ENCODE measurements at regions not wholly inside any gene's neighbourhood (a gene's known extent, or its start where the extent isn't known, plus 50 kb on each side); places are given as distances from the start of the nearest gene placed in this dataset.

- H3K9me3 ChIP-seq, result no peaks in the 10 kb centered on the region
- H3K36me3 ChIP-seq, result no peaks in the 10 kb centered on the region
- H3K27me3 ChIP-seq, result no peaks in the 10 kb centered on the region
- TF ChIP-seq CTCF (IDR thresholded peaks at IDR 0.05; ENCODE audit: low read depth, low read length), result no peak
- H3K4me1 ChIP-seq, result no peaks in the 10 kb centered on the region
- no peak for DNase-seq
- H3K4me3 ChIP-seq (ENCODE audit: low read depth, low read length), result no peak overlapping the region
These were observed 561.9 kb downstream of the CDK5RAP2 start for GRCh38 chr9:120018037-120018436.

- TF ChIP-seq CTCF (IDR thresholded peaks at IDR 0.05; ENCODE audit: low read depth, low read length), result no peak
- Histone ChIP-seq H3K27me3 (no peaks in the 10 kb centered on the region), H3K4me3 (ENCODE audit: low read depth, low read length) (no peak overlapping the region), H3K4me1 (no peaks in the 10 kb centered on the region), H3K9me3 (no peaks in the 10 kb centered on the region), H3K36me3 (no peaks in the 10 kb centered on the region)
- no peak for DNase-seq
These were observed 563.7 kb downstream of the CDK5RAP2 start for GRCh38 chr9:120016231-120016630.

- Histone ChIP-seq H3K9me3 (no peaks in the 10 kb centered on the region), H3K36me3 (no peaks in the 10 kb centered on the region), H3K4me3 (ENCODE audit: low read depth, low read length) (no peak overlapping the region), H3K4me1 (no peaks in the 10 kb centered on the region), H3K27me3 (no peaks in the 10 kb centered on the region)
- DNase-seq, result no peak
- no peak for TF ChIP-seq CTCF (IDR thresholded peaks at IDR 0.05; ENCODE audit: low read depth, low read length)
These were observed 565.2 kb downstream of the CDK5RAP2 start for GRCh38 chr9:120014796-120015195.

GRCh38 chr9:120009856-120010255 lies 570.1 kb downstream of the CDK5RAP2 start:
- Histone ChIP-seq H3K9me3 (no peaks in the 10 kb centered on the region), H3K27me3 (no peaks in the 10 kb centered on the region), H3K4me3 (ENCODE audit: low read depth, low read length) (no peak overlapping the region), H3K4me1 (no peaks in the 10 kb centered on the region), H3K36me3 (no peaks in the 10 kb centered on the region)
- DNase-seq, result no peak
- no peak for TF ChIP-seq CTCF (IDR thresholded peaks at IDR 0.05; ENCODE audit: low read depth, low read length)

- DNase-seq, result no peak
- no peak for TF ChIP-seq CTCF (IDR thresholded peaks at IDR 0.05; ENCODE audit: low read depth, low read length)
- Histone ChIP-seq H3K4me3 (ENCODE audit: low read depth, low read length) (no peak overlapping the region), H3K27me3 (no peaks in the 10 kb centered on the region), H3K4me1 (no peaks in the 10 kb centered on the region), H3K9me3 (no peaks in the 10 kb centered on the region), H3K36me3 (no peaks in the 10 kb centered on the region)
These were observed 578.4 kb downstream of the CDK5RAP2 start for GRCh38 chr9:120001536-120001935.

GRCh38 chr9:119998614-119999013 lies 581.4 kb downstream of the CDK5RAP2 start:
- DNase-seq, result no peak
- TF ChIP-seq CTCF (IDR thresholded peaks at IDR 0.05; ENCODE audit: low read depth, low read length), result no peak
- Histone ChIP-seq H3K9me3 (no peaks in the 10 kb centered on the region), H3K4me1 (no peaks in the 10 kb centered on the region), H3K27me3 (no peaks in the 10 kb centered on the region), H3K36me3 (no peaks in the 10 kb centered on the region), H3K4me3 (ENCODE audit: low read depth, low read length) (no peak overlapping the region)
